ENCODE measurements at regions not wholly inside any gene's neighbourhood (a gene's known extent, or its start where the extent isn't known, plus 50 kb on each side); places are given as distances from the start of the nearest gene placed in this dataset.

GRCh38 chr9:2934883-2935282, 91.0 kb upstream of the PUM3 start:
- TF ChIP-seq CTCF (IDR thresholded peaks at IDR 0.05) = no peak
- TF ChIP-seq POLR2A (IDR thresholded peaks at IDR 0.05) = no peak

Data from testis (tissue), 2 donors.